ENCODE measurements at regions not wholly inside any gene's neighbourhood (a gene's known extent, or its start where the extent isn't known, plus 50 kb on each side); places are given as distances from the start of the nearest gene placed in this dataset.

DNA sequence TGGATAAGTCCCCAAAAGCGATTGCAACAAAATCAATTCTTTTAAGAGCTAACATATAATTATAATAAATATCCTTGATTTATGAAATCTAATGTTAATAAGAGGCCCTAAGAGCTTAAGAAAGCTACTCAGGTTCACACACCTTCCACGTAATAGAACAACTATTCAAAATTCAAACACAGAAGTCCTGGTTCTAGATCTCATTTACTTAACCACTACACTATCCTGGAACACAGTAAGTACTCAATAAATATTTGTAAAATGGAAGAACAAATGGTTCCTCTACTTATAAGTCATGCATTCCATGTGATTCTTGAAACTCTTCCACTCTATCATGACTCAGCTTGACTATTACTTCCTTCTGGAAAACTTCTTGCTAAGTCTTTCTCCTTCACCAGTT lies 268.2 kb downstream of the FAM181B start:
- TF ChIP-seq, protein P1, sequence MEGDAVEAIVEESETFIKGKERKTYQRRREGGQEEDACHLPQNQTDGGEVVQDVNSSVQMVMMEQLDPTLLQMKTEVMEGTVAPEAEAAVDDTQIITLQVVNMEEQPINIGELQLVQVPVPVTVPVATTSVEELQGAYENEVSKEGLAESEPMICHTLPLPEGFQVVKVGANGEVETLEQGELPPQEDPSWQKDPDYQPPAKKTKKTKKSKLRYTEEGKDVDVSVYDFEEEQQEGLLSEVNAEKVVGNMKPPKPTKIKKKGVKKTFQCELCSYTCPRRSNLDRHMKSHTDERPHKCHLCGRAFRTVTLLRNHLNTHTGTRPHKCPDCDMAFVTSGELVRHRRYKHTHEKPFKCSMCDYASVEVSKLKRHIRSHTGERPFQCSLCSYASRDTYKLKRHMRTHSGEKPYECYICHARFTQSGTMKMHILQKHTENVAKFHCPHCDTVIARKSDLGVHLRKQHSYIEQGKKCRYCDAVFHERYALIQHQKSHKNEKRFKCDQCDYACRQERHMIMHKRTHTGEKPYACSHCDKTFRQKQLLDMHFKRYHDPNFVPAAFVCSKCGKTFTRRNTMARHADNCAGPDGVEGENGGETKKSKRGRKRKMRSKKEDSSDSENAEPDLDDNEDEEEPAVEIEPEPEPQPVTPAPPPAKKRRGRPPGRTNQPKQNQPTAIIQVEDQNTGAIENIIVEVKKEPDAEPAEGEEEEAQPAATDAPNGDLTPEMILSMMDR (IDR thresholded peaks at IDR 0.05) = no peak
- TF ChIP-seq POLR2A (IDR thresholded peaks at IDR 0.05) = no peak
